HG03460 (cell line): ENCODE measurements at regions not wholly inside any gene's neighbourhood (a gene's known extent, or its start where the extent isn't known, plus 50 kb on each side); places are given as distances from the start of the nearest gene placed in this dataset.
A peak's percentile ranks its signal among the peaks of the same experiment; 100 is the strongest.
"Not testable (repeated sequence)": the region's sequence is repeated elsewhere in the genome, so short reads cannot be mapped to it uniquely, and the experiment has no call there.

Experiments used
- ATAC-seq: cut with Tn5 transposase; IDR thresholded peaks from one replicate; pipeline ENCODE4 v1.9.1; 2021; ENCODE audit not compliant: unreplicated experiment

DNA sequence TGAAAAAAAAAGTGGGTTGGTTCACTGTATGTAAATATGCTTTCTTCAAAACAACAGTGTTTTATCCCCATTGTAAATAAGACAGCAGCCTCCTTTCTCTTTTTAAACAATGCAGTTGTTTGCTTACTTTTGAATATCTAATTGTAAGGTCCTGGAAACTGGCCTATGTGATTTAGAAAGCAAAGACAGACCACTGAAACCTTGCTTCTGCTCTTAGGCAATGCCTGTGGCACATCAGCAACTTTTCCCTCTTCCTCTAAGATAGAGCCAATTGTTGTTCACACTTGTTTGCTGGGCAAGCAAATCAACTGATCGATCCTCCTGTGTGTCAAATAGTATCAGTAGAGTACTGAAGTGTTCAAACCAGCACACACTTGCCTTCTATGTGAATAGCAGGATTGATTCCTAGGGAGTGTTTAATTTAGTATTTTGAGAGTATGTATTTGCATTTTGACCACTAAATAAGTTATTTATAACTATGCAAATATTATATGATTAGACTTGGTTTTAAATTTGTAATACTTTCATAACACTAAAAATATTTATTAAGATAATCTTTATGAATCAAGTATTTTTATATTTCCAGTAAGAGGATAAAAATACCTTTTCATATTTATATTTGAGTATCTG lies 55.4 kb upstream of the GRPR start:
- ATAC-seq: no peak

- no peak for ATAC-seq
Observed at GRCh38 chrX:16063921-16064320, 59.4 kb upstream of the GRPR start.

DNA sequence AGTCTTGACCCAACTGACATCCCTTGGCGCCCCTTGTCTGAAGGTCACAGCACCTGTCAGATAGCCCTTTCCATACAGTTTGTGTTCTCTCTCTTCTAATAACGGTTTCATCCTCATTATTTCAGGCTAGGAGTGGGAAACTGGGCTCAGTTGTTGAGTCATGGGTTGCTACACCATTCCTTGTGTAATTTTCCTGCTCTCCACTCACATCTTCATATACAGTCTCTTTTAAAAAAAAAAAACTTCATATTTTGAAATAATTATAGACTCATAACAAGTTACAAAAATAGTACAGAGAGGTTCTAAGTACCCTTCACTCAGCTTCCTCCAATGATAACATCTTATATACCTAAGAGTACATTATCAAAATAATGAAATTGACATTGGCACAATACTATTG lies 60.2 kb upstream of the GRPR start:
- no peak for ATAC-seq

DNA sequence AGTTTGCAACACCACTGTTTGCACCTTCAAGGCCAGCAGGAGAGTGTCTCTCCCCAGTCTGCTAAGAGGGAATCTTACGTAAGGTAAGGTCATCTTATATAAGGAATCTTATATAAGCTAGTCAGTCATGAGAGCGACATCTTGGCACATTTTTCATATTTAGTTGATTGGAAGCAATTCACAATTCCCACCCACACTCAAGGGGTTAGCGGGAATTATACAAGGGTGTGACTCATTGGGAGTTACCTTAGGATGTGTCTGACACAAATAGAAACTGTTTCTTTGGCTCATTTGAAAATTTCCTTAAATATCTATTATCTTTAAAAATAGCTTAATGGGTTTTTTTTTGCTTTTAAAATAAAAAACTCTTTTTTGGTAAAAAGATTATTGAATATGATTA lies 62.1 kb upstream of the GRPR start:
- no peak for ATAC-seq

GRCh38 chrX:16060252-16060651 lies 63.1 kb upstream of the GRPR start:
- ATAC-seq: no peak

DNA sequence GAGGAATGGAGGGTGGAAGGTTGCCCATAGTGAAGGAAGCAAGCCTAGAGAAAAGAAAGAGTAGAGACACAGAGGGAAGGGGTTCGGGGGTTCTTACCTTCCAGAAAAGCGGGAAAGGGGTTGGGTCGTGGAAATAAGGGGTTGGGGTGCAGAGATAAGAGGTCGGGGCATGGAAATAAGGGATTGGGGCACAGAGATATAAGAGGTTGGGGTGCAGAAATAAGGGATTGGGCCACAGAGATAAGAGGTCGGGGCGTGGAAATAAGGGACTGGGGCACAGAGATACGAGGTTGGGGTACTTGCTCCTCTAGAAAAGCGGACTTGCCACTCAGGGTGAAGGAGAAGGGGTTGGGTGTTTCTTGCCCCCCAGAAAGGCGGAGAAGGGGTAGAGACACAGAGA lies 74.2 kb upstream of the GRPR start:
- ATAC-seq: not testable (repeated sequence)

DNA sequence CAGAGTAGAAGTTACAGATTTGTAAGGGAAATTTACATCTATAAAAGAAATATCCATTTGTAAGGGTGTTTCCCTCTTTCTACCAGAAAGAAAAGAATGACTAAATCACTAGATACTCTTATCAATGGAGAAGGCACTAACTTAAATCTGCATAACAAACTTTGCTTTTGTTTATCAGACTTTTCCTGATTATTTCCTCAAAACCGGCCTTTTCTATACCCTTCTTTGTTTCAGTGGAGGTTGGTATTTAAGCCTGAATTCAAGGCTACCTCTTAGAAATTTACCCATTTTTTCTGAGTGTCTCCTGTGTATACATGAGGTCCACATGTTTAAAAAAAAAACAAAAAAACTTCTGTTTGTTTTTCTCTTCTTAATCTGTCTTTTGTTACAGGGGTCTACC lies 80.4 kb upstream of the GRPR start:
- no peak for ATAC-seq

GRCh38 chrX:16039834-16040233 lies 83.5 kb upstream of the GRPR start:
- no peak for ATAC-seq

DNA sequence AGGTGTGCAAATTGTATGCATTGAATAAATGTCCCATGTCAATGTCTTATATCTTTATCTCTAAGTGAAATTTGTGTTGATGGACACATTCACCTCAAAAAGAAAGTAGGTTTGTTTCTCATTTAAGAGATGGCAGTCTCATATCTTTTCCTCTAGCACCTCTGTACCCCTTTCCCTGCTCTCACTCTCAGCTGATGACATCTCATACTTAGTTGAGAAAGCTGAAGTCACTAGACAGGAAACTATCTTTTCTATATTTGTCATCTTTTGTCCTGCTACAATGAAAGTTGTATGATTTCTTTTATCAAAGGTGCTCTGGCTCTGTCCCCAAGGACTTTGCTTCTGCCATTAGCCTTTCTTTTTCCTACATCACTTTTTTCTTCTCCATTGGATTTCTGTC lies 84.0 kb upstream of the GRPR start:
- no peak for ATAC-seq

GRCh38 chrX:16033331-16033730 lies 90.0 kb upstream of the GRPR start:
- no peak for ATAC-seq

DNA sequence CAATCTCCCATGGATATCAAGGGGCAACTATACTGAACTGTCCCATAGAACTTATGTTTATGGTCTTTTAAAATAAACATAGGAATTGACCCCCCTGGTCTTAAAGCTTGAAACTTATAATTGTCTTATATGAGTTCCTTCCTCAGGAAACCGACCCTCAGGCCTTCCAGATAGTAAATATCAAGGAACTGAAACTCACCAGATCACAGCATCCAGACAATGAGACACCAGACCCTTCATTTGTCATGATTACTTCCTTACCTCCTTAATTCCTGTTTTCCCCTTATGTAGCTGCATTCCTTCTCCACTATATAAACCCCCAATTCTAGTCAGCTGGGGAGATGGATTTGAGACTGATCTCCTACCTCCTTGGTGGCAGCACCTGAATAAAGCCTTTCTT lies 94.8 kb upstream of the GRPR start:
- ATAC-seq: no peak

DNA sequence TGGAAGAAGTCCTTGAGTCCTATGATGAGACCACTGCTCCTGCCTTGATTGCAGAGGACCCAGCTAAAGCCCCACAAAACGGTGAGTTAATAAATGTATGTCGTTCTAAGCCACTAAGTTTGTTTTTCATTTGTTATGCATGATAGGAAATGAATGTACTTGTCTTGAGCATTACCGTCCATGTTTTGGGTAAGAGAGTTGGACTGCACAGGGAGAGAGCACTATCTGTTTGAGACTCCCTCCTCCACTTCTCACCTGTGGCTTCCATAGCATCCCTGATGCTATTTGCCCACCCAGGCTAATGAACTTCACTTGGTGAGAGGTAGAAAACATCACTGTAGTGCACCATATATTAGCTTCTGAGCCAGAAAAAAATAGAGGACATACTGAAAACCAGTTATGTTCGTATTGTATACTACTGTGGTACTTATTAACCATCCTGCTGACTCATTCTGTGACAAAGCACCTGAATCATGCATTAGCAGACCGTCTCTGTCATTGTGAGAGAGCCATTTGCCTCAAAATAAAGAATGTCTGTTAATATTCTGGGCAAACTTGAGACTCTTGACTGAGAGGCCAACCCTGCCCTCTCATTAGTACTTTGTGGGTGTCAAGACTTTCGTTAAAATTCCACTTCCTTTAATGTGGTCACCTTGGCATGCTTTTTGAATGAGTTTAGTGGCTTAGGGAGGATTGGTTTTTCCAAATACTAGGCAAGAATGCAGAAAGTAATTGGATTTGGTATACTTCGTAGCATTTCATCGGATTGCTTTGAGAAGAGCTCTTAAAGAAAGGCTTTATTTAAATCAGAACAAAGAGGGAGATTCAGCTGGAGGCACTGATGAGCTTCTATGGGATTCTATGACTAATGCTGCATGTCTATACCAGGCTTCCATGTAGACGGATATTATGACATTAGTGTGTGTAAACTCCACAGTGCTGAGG lies 99.3 kb upstream of the GRPR start:
- ATAC-seq: peak; percentile 93

DNA sequence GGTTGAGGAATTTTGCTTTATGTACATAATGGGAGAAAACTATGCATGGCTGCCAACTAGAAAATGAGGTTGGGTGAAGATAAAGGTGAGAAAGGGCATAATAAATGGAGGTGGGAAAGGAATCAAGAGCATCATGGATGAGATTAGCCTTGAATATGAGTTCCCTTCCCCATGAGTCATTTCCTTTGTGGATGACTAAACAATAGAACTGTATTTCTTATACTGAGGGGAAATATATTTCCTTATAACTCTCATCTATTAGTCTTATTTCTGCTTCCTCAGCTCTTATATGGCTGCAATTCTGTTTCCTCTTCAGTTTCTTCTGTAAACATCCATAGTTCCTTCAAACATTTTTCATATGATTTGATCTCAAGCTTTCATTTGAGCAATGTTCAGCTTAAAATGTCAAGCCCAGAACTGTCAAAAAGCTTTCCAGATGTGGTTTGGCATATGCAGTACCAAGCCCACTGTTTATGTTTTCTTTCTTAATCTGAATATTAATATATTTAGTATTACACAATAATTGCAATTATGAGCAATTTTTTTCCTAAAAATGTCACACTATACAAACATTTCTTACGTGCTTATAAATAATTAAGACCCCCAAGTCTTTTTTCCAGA lies 100.7 kb upstream of the GRPR start:
- ATAC-seq: no peak

GRCh38 chrX:16018291-16018690 lies 105.1 kb upstream of the GRPR start:
- no peak for ATAC-seq

GRCh38 chrX:16014171-16014570 lies 109.2 kb upstream of the GRPR start:
- ATAC-seq: no peak

DNA sequence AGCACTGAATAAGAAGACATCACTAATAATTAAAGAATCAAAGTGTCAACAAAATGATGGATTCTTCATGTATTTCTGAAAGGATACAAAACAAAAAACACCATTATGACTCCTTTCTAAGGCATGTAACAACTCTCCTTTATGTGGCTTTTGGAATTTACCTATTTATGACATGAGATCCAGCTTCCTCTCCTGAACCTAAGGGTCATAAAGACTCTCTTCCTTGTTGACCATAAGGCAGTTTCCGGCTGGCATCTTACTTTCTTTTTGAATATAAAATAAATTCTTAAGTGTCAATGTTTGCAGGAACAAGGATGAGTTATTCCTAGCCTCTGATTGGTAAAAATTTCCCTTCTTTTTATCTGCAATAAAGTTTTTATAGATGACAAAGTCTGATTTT lies 111.1 kb upstream of the GRPR start:
- ATAC-seq: no peak

DNA sequence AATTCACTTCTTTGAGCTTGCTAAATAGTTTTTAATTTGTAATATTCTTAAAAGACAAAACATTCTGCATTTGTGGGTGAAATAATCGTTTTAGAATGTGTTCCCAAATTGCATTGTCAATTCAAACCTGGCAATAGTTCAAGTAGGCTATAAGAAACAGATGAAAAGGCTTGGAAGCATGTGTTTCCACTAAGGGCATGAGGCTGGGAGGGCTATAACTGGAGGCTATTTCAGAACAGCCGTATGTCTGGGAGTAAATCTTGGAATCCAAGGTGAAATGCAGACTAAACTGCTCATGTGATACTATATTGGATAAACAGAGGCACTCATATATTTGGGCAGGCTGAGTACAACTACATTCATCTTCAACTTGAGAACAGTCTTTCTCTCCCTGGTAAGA lies 117.4 kb upstream of the GRPR start:
- ATAC-seq: no peak

GRCh38 chrX:16002185-16002584 lies 121.2 kb upstream of the GRPR start:
- no peak for ATAC-seq

GRCh38 chrX:15998350-15998749 lies 125.0 kb upstream of the GRPR start:
- no peak for ATAC-seq

DNA sequence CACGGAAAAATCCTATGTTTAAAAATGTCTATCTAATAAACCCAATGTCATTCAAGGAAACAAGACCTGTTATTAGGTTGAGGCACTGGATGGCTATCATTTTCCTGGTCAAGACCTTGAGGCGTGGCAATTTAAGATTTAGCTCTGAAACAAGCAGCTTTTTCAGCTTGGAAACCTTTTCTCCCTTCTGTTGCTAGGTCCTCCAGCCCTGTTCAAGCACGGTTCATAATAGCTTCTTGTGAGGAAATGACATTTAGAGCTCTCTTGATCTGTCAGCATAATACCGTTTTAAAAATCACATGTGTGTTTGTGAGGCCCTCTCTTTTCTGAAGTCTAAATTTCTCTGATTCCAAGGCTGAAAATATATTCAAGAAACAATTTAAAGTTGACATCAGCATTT lies 133.6 kb upstream of the GRPR start:
- no peak for ATAC-seq

GRCh38 chrX:15988661-15989603 lies 134.3 kb upstream of the AP1S2 start:
- ATAC-seq: no peak
